Endothelial cell of umbilical vein (primary cell): ENCODE measurements at regions not wholly inside any gene's neighbourhood (a gene's known extent, or its start where the extent isn't known, plus 50 kb on each side); places are given as distances from the start of the nearest gene placed in this dataset.

ENCODE experiments used
- EZH2 ChIP-seq: IDR thresholded peaks from 2 replicates; pipeline ENCODE4 v1.6.1; 2012; ENCODE audit warnings: borderline replicate concordance, low read depth, mild to moderate bottlenecking, moderate library complexity, low read length, inconsistent platforms; ENCODE audit not compliant: severe bottlenecking
- JUN ChIP-seq: IDR thresholded peaks from 2 replicates; pipeline ENCODE4 v1.6.1; 2011; ENCODE audit warnings: borderline replicate concordance, low read depth; ENCODE audit not compliant: insufficient read length, insufficient read depth
- MYC ChIP-seq: IDR thresholded peaks from one replicate; pipeline ENCODE4 v1.6.1; 2011; ENCODE audit warnings: mild to moderate bottlenecking, low read depth, low read length
- TF ChIP-seq, protein P1 (sequence below), 2 donors: IDR thresholded peaks; 1 replicate in 1 of 2; 2 replicates in 1 of 2; pipeline ENCODE4 v1.5.1; 2011; ENCODE audit warnings: low read length in 2 of 2, mild to moderate bottlenecking in 2 of 2, moderate library complexity in 2 of 2, control low read depth in 1 of 2, inconsistent platforms in 1 of 2, low read depth in 1 of 2; ENCODE audit not compliant: insufficient read depth in 1 of 2; ENCODE audit errors: extremely low read depth in 1 of 2

DNA sequence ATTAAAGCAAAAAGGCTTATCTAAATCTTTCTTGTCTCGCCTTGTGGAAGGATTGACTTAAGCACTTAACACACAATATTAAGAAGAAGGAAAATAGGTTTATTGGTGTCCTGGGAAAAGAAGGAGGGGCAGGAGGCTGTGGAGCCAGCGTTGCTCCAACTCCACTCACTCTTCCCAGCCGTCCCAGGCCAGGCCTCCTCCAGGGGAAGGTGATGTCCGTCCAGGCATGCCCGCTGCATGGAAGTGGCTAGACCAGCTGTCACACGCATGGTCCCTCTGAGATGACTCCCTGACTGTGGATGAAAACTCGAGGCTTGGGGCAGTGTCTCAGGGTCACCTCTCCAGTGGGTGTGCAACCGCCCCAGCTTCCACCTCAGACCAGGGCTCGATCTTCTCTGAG is 281.1 kb downstream of the GALR1 start:
- no peak for TF ChIP-seq JUN
- TF ChIP-seq, protein P1, sequence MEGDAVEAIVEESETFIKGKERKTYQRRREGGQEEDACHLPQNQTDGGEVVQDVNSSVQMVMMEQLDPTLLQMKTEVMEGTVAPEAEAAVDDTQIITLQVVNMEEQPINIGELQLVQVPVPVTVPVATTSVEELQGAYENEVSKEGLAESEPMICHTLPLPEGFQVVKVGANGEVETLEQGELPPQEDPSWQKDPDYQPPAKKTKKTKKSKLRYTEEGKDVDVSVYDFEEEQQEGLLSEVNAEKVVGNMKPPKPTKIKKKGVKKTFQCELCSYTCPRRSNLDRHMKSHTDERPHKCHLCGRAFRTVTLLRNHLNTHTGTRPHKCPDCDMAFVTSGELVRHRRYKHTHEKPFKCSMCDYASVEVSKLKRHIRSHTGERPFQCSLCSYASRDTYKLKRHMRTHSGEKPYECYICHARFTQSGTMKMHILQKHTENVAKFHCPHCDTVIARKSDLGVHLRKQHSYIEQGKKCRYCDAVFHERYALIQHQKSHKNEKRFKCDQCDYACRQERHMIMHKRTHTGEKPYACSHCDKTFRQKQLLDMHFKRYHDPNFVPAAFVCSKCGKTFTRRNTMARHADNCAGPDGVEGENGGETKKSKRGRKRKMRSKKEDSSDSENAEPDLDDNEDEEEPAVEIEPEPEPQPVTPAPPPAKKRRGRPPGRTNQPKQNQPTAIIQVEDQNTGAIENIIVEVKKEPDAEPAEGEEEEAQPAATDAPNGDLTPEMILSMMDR (IDR thresholded peaks at IDR 0.05; ENCODE audit: extremely low read depth in 1 of 2, insufficient read depth in 1 of 2, low read depth in 1 of 2, low read length in 2 of 2) = no peak
- TF ChIP-seq EZH2 = no peak
- no peak for TF ChIP-seq MYC
